Prostate gland (tissue), 2 donors: ENCODE measurements at regions not wholly inside any gene's neighbourhood (a gene's known extent, or its start where the extent isn't known, plus 50 kb on each side); places are given as distances from the start of the nearest gene placed in this dataset.

ENCODE experiments used
- DNase-seq: peaks from one replicate; pipeline ENCODE4 v3.0.0-alpha.2; 2019; ENCODE audit warnings: low spot score
- H3K27ac ChIP-seq, 2 donors: fragments of 200-600 bp; sonication (generic); 2 replicates each; pipeline ENCODE4 v1.5.1; 2017 to 2019
- H3K27me3 ChIP-seq: fragments of 200-600 bp; sonication (generic); replicated peaks from 2 replicates; pipeline ENCODE4 v1.5.1; 2019; ENCODE audit not compliant: insufficient read depth
- H3K36me3 ChIP-seq, 2 donors: fragments of 200-600 bp; sonication (generic); 1 replicate in 1 of 2; 2 replicates in 1 of 2; pipeline versions ENCODE4 v1.5.1 to v1.8.1; 2017 to 2019
- H3K4me1 ChIP-seq: fragments of 200-600 bp; sonication (generic); replicated peaks from 2 replicates; pipeline ENCODE4 v1.5.1; 2019
- H3K4me3 ChIP-seq, 2 donors: fragments of 200-600 bp; sonication (generic); 2 replicates each; pipeline ENCODE4 v1.5.1; 2017 to 2019
- H3K9me3 ChIP-seq: fragments of 200-600 bp; sonication (generic); 2 replicates; pipeline ENCODE4 v1.5.1; 2017
- CTCF ChIP-seq, 4 experiments: fragments of 200-600 bp in 2 of 4; fragments of 450-650 bp in 2 of 4; sonication (generic) in 2 of 4; IDR thresholded peaks; 1 replicate in 3 of 4; 2 replicates in 1 of 4; pipeline ENCODE4 v1.5.1; 2016 to 2019; ENCODE audit warnings: antibody characterized with exemption in 4 of 4, mild to moderate bottlenecking in 2 of 4, moderate library complexity in 2 of 4
- POLR2A ChIP-seq: fragments of 450-650 bp; IDR thresholded peaks from one replicate; pipeline ENCODE4 v1.6.1; 2016; ENCODE audit warnings: antibody characterized with exemption, mild to moderate bottlenecking
- POLR2AphosphoS5 ChIP-seq: sonication (generic); formaldehyde crosslinking; IDR thresholded peaks from one replicate; pipeline ENCODE4 v1.6.1; 2017; ENCODE audit warnings: antibody characterized with exemption
- WGBS: methylation state at CpG from one replicate; pipeline ENCODE4 v1.1.5; 2018; 5-methylcytosine and 5-hydroxymethylcytosine counted together
- intact Hi-C: fragments of 100-400 bp; cut with DNase I; formaldehyde crosslinking; loops from one replicate; pipeline ENCODE4 v1.14.2; 2022

- no peak overlapping the region for H3K27ac ChIP-seq
- no peak overlapping the region for H3K4me3 ChIP-seq
- intact Hi-C loops: no loop called here
- 92% methylated on average over 12 of the region's 12 CpGs for WGBS
- no peaks in the 10 kb centered on the region for H3K9me3 ChIP-seq
- DNase-seq: no peak
- H3K36me3 ChIP-seq: no peaks in the 10 kb centered on the region
- no peaks in the 10 kb centered on the region for H3K4me1 ChIP-seq
- TF ChIP-seq POLR2AphosphoS5 (no peak), CTCF (IDR thresholded peaks at IDR 0.05) (no peak), POLR2A (no peak)
- H3K27me3 ChIP-seq: no peaks in the 10 kb centered on the region
These were observed 63.3 kb upstream of the PARP1 start for GRCh38 chr1:226470921-226471866.

GRCh38 chr1:226473325-226473724 is 65.4 kb upstream of the PARP1 start:
- Histone ChIP-seq H3K4me3 (no peak overlapping the region), H3K36me3 (no peaks in the 10 kb centered on the region), H3K4me1 (no peaks in the 10 kb centered on the region), H3K9me3 (no peaks in the 10 kb centered on the region), H3K27ac (no peak overlapping the region), H3K27me3 (no peaks in the 10 kb centered on the region)
- TF ChIP-seq CTCF (IDR thresholded peaks at IDR 0.05) (no peak), POLR2A (no peak), POLR2AphosphoS5 (no peak)
- DNase-seq: no peak
- intact Hi-C loops: no loop called here
- WGBS: 92% methylated on average over 5 of the region's 5 CpGs

- H3K9me3 ChIP-seq: no peaks in the 10 kb centered on the region
- H3K4me1 ChIP-seq: no peaks in the 10 kb centered on the region
- intact Hi-C loops: no loop called here
- H3K27me3 ChIP-seq: no peaks in the 10 kb centered on the region
- TF ChIP-seq CTCF (IDR thresholded peaks at IDR 0.05) (no peak), POLR2AphosphoS5 (no peak)
- no peaks in the 10 kb centered on the region for H3K36me3 ChIP-seq
- no peak overlapping the region for H3K27ac ChIP-seq
- H3K4me3 ChIP-seq: no peak overlapping the region
- no peak for DNase-seq
- 83% methylated on average over 3 of the region's 3 CpGs for WGBS
These were observed 66.1 kb upstream of the PARP1 start for GRCh38 chr1:226474041-226474440.

GRCh38 chr1:226474443-226475141 is 66.7 kb upstream of the PARP1 start:
- 85% methylated on average over 5 of the region's 5 CpGs for WGBS
- H3K9me3 ChIP-seq: no peaks in the 10 kb centered on the region
- no peak for TF ChIP-seq POLR2AphosphoS5
- no peak for TF ChIP-seq CTCF (IDR thresholded peaks at IDR 0.05)
- TF ChIP-seq POLR2A: no peak

More at GRCh38 chr1:226474443-226475141, 66.7 kb upstream of the PARP1 start:
- Histone ChIP-seq H3K36me3 (no peaks in the 10 kb centered on the region), H3K27me3 (no peaks in the 10 kb centered on the region), H3K4me3 (no peak overlapping the region), H3K4me1 (no peaks in the 10 kb centered on the region), H3K27ac (no peak overlapping the region)
- DNase-seq: no peak
- intact Hi-C loops: no loop called here
